Dendritic cell treated with granulocyte-macrophage colony-stimulating factor and Interleukin-4, amounts not matched to agents 40 ng/mL and 50 ng/mL, for 4 days (primary cell): ENCODE measurements at regions not wholly inside any gene's neighbourhood (a gene's known extent, or its start where the extent isn't known, plus 50 kb on each side); places are given as distances from the start of the nearest gene placed in this dataset.
"Not testable (repeated sequence)": the region's sequence is repeated elsewhere in the genome, so short reads cannot be mapped to it uniquely, and the experiment has no call there.

Experiments
- H3K27ac Mint-ChIP-seq: one replicate; pipeline ENCODE4 v1.8.0; 2022; ENCODE audit warnings: mild to moderate bottlenecking, mixed read lengths
- H3K27me3 Mint-ChIP-seq: one replicate; pipeline ENCODE4 v1.8.0; 2022; ENCODE audit warnings: mild to moderate bottlenecking, mixed read lengths
- H3K36me3 Mint-ChIP-seq: one replicate; pipeline ENCODE4 v1.8.0; 2022; ENCODE audit warnings: low read depth, mixed read lengths
- H3K4me1 Mint-ChIP-seq: one replicate; pipeline ENCODE4 v1.8.0; 2022; ENCODE audit warnings: low read depth, mixed read lengths
- H3K4me3 Mint-ChIP-seq: one replicate; pipeline ENCODE4 v1.8.0; 2022; ENCODE audit warnings: mild to moderate bottlenecking, moderate library complexity, mixed read lengths
- H3K9me3 Mint-ChIP-seq: one replicate; pipeline ENCODE4 v1.8.0; 2022; ENCODE audit warnings: mixed read lengths
- intact Hi-C: fragments of 100-400 bp; cut with micrococcal nuclease; formaldehyde crosslinking; loops from one replicate; pipeline ENCODE4 v1.15.0; 2022

DNA sequence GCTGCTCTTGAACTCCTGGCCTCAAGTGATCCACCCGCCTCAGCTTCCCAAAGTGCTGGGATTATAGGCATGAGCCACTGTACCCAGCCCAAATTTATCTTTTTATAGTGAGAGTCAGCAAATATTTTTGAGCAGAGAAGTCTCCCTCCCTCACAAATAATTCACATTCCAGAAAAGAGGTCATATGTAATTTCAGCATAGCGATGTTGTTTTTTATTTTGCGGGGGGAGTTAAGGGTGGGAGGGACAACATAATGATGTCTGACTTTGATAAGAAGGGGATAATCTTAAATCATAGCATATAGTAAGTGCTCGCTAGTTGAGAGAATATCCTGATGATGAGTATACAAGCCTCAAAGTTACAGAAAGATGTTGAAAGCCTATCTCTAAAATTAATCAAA, 1090.2 kb upstream of the ACVR2A start:
- Mint-ChIP-seq H3K27ac (no peak overlapping the region), H3K4me1 (no peaks in the 10 kb centered on the region), H3K36me3 (no peaks in the 10 kb centered on the region), H3K27me3 (no peaks in the 10 kb centered on the region), H3K9me3 (no peaks in the 10 kb centered on the region), H3K4me3 (no peak overlapping the region)
- intact Hi-C loops, result no loop called here

DNA sequence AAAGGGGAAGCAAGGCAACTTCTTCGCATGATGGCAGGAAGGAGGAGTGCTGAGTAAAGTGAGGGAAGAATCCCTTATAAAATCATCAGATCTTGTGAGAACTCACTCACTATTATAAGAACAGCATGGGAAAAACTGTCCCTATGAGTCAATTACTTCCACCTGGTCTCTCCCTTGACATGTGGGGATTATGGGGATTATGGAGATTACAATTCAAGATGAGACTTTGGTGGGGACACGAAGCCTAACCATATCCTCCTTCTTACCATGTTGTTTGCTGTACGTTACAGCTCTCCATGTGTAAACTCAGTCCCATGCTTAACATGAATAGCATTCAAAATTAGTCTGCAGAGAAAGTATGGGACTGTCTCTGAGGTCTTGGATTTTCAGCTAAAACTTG, 1096.8 kb upstream of the ACVR2A start:
- no peaks in the 10 kb centered on the region for H3K36me3 Mint-ChIP-seq
- no peaks in the 10 kb centered on the region for H3K9me3 Mint-ChIP-seq
- H3K4me1 Mint-ChIP-seq, result no peaks in the 10 kb centered on the region
- H3K4me3 Mint-ChIP-seq, result no peak overlapping the region
- H3K27me3 Mint-ChIP-seq, result no peaks in the 10 kb centered on the region
- no peak overlapping the region for H3K27ac Mint-ChIP-seq
- intact Hi-C loops, result no loop called here

DNA sequence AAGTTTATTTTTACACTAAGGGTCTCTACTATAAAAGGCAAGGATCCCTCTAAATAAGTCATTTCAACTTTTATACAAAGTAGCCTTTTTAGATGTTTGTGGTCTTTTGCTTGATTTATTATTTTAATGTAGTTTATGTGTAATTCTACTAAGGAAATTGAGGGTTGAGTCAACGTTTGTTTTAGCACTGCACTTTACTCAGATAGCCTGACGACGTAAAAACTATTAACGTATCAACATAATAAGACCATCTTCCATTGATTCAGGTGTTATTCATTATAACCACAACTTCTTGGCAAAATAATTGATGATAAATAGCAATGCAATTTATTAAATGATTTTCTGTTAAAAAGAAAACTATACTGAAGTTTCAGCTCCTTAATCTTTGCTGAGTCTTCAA, 1103.6 kb upstream of the ACVR2A start:
- Mint-ChIP-seq H3K9me3 (no peaks in the 10 kb centered on the region), H3K4me1 (no peaks in the 10 kb centered on the region)
- intact Hi-C loops, result no loop called here

DNA sequence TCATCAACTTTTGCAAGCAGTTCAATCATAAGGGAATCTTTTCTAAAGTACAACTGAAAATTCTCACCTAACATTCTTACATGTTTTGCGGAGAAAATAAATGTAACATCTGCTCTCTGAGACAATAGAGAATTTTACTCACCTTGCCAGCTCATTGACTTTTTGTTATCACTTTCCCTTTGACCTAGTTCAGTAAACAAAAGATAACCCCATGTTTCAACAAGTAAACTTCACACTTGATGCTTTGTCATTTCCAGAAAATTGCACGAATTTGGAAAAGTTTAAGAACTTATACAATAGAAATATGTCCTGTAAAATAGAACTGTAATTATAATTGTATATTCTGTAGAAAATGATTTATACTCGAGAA, 1110.0 kb upstream of the ACVR2A start:
- H3K27me3 Mint-ChIP-seq, result no peaks in the 10 kb centered on the region
- H3K27ac Mint-ChIP-seq, result no peak overlapping the region
- intact Hi-C loops, result loop anchor here (10.0 kb wide), 1 partner anchor 1180 kb away; no protein-coding TSS in a partner anchor
- H3K4me3 Mint-ChIP-seq, result no peak overlapping the region
- H3K36me3 Mint-ChIP-seq, result no peaks in the 10 kb centered on the region
- no peaks in the 10 kb centered on the region for H3K4me1 Mint-ChIP-seq
- no peaks in the 10 kb centered on the region for H3K9me3 Mint-ChIP-seq

More for the DNA sequence above, 1103.6 kb upstream of the ACVR2A start:
- Mint-ChIP-seq H3K27ac (no peak overlapping the region), H3K36me3 (no peaks in the 10 kb centered on the region), H3K4me3 (no peak overlapping the region), H3K27me3 (no peaks in the 10 kb centered on the region)

DNA sequence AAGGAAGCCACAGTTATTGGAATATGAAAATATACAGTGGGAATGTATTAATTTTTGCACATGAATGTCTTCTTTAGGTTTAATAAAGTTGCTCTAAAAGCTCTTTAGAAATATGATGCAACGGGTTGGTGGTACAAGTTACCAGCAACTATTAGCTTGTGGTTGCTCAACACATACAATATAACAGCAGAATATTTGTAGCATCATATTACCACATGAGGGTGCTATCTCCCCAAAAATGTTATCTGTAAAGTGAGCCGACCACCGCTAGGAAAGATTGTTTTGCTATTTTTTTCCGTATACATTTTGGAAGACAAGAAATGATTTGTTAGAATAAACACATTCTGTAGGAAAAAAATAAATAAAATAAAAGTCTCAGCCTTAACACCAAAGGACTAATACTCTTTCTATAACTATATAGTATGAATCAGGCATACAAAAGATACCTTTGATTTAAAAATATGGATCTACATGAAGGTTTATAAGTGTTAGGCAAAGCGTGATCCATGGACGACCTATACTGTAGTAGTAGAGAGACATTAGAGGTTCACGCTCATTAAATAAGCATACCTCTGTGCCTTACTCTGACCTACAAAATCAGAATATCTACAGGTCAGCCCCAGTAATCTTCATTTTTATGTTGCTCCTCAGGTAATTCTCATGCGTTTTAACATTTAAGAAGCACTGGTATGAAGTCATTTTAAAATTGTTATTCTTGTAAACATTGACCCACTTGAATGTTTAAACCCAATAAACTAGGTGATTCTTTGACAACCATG, 1110.6 kb upstream of the ACVR2A start:
- Mint-ChIP-seq H3K36me3 (no peaks in the 10 kb centered on the region), H3K27me3 (no peaks in the 10 kb centered on the region), H3K4me1 (no peaks in the 10 kb centered on the region), H3K4me3 (no peak overlapping the region), H3K27ac (no peak overlapping the region), H3K9me3 (no peaks in the 10 kb centered on the region)
- intact Hi-C loops, result loop anchor here (10.0 kb wide), 1 partner anchor 1181 kb away; no protein-coding TSS in a partner anchor

DNA sequence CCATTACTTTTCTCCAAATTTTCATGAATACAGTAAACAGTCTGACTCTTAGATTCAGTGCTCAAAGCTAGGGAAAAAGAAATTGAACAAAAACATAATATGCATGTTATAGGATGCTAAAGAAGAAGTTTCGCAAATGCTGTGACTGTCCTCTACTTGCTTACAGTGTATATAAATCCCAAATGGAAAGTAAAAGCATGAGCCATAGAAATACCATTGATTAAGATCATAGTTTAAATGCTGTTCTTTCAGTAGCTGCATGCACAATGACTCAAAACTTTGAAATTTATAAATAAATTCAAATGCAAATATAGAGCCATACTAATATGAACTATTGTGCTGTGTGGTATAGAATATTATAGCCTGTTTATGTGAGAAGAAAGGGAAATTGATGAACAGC, 1113.9 kb upstream of the ACVR2A start:
- intact Hi-C loops, result loop anchor here (10.0 kb wide), 1 partner anchor 1184 kb away; no protein-coding TSS in a partner anchor
- Mint-ChIP-seq H3K9me3 (no peaks in the 10 kb centered on the region), H3K36me3 (no peaks in the 10 kb centered on the region), H3K4me3 (no peak overlapping the region), H3K27me3 (no peaks in the 10 kb centered on the region), H3K4me1 (no peaks in the 10 kb centered on the region), H3K27ac (no peak overlapping the region)

DNA sequence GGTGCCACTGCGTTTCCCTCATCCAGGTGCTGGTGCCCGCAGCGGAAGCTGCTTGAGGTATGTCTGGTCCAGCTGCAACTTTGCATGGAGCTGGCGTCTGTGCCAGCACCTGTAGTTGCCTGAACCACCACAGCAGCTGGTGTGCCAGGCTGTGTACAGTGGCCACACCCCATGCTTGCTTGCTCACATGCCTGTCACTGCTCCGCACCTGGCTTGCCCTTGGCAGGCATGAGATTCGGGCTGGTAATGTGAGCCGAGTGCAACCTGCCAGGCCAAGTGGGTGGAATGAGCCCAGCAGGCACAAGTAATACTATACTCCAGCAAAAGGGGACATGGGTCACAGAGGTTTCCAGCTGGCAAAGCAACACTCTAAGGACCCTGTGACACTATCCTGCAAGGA, 1123.3 kb upstream of the ACVR2A start:
- no peak overlapping the region for H3K27ac Mint-ChIP-seq
- H3K27me3 Mint-ChIP-seq, result no peaks in the 10 kb centered on the region
- no peaks in the 10 kb centered on the region for H3K36me3 Mint-ChIP-seq
- intact Hi-C loops, result no loop called here
- H3K4me3 Mint-ChIP-seq, result no peak overlapping the region
- H3K9me3 Mint-ChIP-seq, result peaks cover 39% of the 10 kb centered on the region
- no peaks in the 10 kb centered on the region for H3K4me1 Mint-ChIP-seq

DNA sequence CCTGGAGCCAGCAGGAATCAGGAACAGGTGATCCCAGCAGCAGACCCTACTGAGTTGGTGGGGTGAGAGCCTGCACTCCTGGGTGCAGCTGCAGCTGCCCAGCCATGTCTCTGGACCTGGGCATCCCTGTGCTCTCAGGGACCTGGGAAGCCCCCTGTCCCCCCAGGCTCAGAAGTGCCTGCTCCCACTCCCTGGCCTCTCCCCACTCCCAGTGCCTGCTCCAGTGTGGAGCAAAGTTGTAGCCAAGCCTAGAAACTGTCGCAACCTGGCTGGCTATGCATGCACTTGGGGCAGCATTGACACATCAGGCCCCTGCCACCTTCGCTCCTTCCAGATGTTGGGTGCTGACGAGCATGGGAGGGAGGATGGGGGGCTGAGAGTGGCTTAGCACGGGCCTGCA, 1124.7 kb upstream of the ACVR2A start:
- no peaks in the 10 kb centered on the region for H3K27me3 Mint-ChIP-seq
- no peaks in the 10 kb centered on the region for H3K4me1 Mint-ChIP-seq
- no peak overlapping the region for H3K4me3 Mint-ChIP-seq
- H3K27ac Mint-ChIP-seq, result no peak overlapping the region
- no peaks in the 10 kb centered on the region for H3K36me3 Mint-ChIP-seq
- intact Hi-C loops, result no loop called here
- peaks cover 39% of the 10 kb centered on the region for H3K9me3 Mint-ChIP-seq

DNA sequence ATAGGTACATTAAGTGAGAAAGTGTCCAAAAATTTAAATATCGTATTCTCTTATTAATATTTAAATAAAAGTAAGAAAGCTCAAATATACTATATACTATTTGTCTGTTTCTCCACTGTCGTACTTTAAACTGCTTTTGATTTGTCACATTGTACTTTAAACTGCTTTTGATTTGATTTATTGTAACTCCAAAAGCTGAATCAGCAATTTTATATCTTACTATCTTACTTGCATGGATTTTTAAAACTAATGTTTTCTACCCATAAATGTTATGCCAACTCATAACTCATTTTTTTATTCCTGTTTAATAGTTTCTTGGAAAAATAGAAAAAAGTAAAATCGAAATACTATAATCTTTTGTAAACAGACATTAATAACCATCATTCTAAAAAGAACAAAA, 1128.2 kb upstream of the ACVR2A start:
- Mint-ChIP-seq H3K4me1 (no peaks in the 10 kb centered on the region), H3K36me3 (no peaks in the 10 kb centered on the region), H3K27ac (no peak overlapping the region), H3K27me3 (no peaks in the 10 kb centered on the region), H3K9me3 (peaks cover 23% of the 10 kb centered on the region), H3K4me3 (no peak overlapping the region)
- intact Hi-C loops, result no loop called here

DNA sequence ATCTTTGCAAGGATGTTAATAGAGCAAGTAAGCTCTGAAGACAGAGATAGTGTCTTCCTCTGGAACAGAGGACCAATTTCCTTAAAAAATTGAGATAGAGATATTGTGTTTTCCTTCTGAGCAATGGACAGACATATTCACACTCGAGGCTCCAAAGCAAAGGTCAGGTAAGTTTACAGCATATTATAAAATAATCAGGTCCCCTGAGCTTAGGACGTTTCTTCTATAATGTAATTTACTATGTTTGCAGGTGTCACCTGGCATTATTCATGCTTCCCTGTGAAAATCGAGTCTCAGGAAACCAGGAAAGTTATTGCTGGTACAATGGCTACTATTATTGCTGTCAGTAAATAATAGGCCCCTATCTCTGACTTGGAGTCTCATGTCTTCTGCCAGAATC, 1135.8 kb upstream of the ACVR2A start:
- Mint-ChIP-seq H3K27me3 (no peaks in the 10 kb centered on the region), H3K4me3 (no peak overlapping the region), H3K27ac (no peak overlapping the region), H3K9me3 (no peaks in the 10 kb centered on the region), H3K4me1 (no peaks in the 10 kb centered on the region), H3K36me3 (no peaks in the 10 kb centered on the region)
- intact Hi-C loops, result no loop called here

DNA sequence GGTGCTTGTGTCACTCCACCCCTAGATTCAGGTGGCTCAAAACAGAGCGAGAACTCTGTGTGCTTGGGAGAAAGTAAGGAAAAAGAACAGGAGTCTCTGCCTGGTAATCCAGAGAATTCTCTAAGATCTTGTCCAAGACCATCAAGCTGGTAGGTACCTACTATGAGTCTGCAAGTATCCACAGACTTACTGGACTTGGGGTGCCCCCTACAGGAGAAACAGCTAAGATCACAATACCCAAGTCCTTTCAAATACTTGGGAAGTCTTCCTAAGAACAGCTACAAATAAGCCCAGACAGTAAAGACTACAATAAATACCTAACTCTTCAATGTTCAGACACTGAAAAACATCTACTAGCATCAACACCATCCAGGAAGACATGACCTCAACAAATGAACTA, 1143.6 kb upstream of the ACVR2A start:
- no peaks in the 10 kb centered on the region for H3K4me1 Mint-ChIP-seq
- H3K36me3 Mint-ChIP-seq, result no peaks in the 10 kb centered on the region
- no peak overlapping the region for H3K4me3 Mint-ChIP-seq
- no peak overlapping the region for H3K27ac Mint-ChIP-seq
- no peaks in the 10 kb centered on the region for H3K27me3 Mint-ChIP-seq
- peaks cover 59% of the 10 kb centered on the region for H3K9me3 Mint-ChIP-seq
- intact Hi-C loops, result no loop called here

DNA sequence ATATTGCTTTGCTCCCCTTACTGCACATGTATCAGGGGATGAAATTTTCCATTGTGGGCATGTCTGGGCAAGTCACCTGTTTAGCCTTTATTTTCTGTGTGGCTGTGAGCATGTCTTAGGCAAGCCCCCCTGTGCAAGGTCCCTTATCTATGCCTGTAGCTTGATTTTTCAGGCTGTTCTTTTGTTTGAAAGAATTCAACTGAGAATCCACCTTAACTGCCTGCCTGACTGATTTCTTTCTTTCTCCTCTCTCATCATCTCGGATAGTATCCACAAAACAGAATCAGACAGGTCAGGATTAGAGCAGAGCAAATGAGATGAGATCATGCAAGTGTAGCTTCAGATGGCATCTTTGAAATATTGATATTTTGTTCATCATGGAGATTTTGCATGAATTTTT, 1147.5 kb upstream of the ACVR2A start:
- H3K27ac Mint-ChIP-seq, result no peak overlapping the region
- no peak overlapping the region for H3K4me3 Mint-ChIP-seq
- no peaks in the 10 kb centered on the region for H3K36me3 Mint-ChIP-seq
- intact Hi-C loops, result no loop called here
- no peaks in the 10 kb centered on the region for H3K27me3 Mint-ChIP-seq
- no peaks in the 10 kb centered on the region for H3K4me1 Mint-ChIP-seq
- peaks cover 46% of the 10 kb centered on the region for H3K9me3 Mint-ChIP-seq

DNA sequence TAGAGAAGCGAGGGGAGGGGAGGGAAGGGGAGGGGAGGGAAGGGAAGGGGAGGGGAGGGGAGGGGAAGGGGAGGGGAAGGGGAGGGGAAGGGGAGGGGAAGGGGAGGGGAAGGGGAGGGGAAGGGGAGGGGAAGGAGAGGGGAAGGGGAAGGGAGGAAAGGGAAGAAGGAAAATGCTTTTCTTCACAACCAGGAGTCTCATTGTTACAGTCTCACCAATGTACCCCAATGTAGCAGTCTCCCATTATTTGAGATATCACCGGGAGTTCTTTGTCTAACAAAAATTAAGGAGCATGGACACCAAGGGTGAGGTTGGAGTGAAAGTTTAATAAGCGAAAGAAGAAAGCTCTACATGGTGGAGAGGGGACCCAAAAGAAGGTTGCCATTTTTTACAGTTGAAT, 1148.0 kb upstream of the ACVR2A start:
- H3K36me3 Mint-ChIP-seq, H3K4me3 Mint-ChIP-seq, H3K27ac Mint-ChIP-seq, H3K27me3 Mint-ChIP-seq, intact Hi-C loops, H3K4me1 Mint-ChIP-seq: not testable (repeated sequence)
- peaks cover 40% of the 10 kb centered on the region for H3K9me3 Mint-ChIP-seq

DNA sequence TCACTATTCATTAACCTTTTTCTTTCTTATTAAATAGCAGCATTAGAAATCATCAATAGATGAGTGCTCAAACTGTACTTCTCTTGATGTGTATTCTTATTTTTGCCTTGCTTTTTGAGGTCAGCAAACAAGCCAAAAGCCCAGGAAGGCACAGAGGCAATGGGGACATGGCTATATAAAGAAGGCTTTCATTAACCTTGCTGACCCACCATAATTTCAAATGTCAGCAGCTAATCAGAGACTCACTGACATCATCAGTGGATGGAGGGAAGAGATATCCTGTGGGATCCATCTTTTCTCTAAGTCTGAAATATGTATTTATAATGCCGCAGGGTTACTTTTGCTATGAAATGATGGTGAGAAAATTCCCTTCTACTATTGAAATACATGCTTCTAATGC, 1162.8 kb upstream of the ACVR2A start:
- H3K4me1 Mint-ChIP-seq, result no peaks in the 10 kb centered on the region
- no peak overlapping the region for H3K27ac Mint-ChIP-seq
- no peak overlapping the region for H3K4me3 Mint-ChIP-seq
- H3K27me3 Mint-ChIP-seq, result no peaks in the 10 kb centered on the region
- H3K36me3 Mint-ChIP-seq, result no peaks in the 10 kb centered on the region
- H3K9me3 Mint-ChIP-seq, result no peaks in the 10 kb centered on the region
- intact Hi-C loops, result no loop called here

DNA sequence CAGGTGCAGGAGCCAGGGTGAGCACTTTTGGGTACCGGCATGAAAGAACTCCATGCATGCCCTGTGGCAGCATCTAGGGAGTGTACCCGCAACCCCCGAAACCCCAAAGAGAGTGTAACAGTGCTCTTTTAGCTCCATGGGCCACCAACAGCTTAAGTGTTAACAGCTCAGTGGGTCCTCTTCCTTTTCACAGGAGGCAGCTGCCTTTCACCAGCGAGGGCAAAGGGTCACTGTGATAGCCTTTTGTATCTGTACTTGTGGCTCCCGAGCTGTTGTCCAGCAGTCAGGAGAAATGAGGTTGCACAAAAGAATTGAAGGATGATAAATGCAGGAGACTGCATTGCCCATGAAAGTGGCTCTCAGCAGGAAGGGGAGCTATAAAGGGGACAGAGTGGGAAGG, 1166.3 kb upstream of the ACVR2A start:
- H3K36me3 Mint-ChIP-seq, result no peaks in the 10 kb centered on the region
- no peaks in the 10 kb centered on the region for H3K27me3 Mint-ChIP-seq
- H3K9me3 Mint-ChIP-seq, result no peaks in the 10 kb centered on the region
- H3K4me1 Mint-ChIP-seq, result no peaks in the 10 kb centered on the region
- intact Hi-C loops, result no loop called here
- H3K4me3 Mint-ChIP-seq, result no peak overlapping the region
- H3K27ac Mint-ChIP-seq, result no peak overlapping the region
